ENCODE measurements at regions not wholly inside any gene's neighbourhood (a gene's known extent, or its start where the extent isn't known, plus 50 kb on each side); places are given as distances from the start of the nearest gene placed in this dataset.

GRCh38 chr4:81923140-81923539 is 450.7 kb downstream of the HNRNPD start:
- TF ChIP-seq CTCF (IDR thresholded peaks at IDR 0.05; ENCODE audit: low read length): no peak
- no peak for TF ChIP-seq EZH2 (IDR thresholded peaks at IDR 0.05; ENCODE audit: borderline replicate concordance, low read length)

All from OCI-LY1 (cell line).